ENCODE measurements at regions not wholly inside any gene's neighbourhood (a gene's known extent, or its start where the extent isn't known, plus 50 kb on each side); places are given as distances from the start of the nearest gene placed in this dataset.

GRCh38 chr18:67047334-67047733 is 443.4 kb upstream of the CDH19 start (continued):
- TF ChIP-seq CHD7 (IDR thresholded peaks at IDR 0.05; ENCODE audit: insufficient replicate concordance, low read length): no peak
- no peak for TF ChIP-seq RBBP5 (IDR thresholded peaks at IDR 0.05; ENCODE audit: borderline replicate concordance, low read depth, low read length)
- no peak for TF ChIP-seq TBP (IDR thresholded peaks at IDR 0.05; ENCODE audit: low read depth, low read length)
- no peak for TF ChIP-seq TAF1 (IDR thresholded peaks at IDR 0.05; ENCODE audit: low read depth, low read length)
- TF ChIP-seq POLR2AphosphoS5 (IDR thresholded peaks at IDR 0.05; ENCODE audit: low read depth, low read length): no peak
- no peak for TF ChIP-seq SIRT6 (IDR thresholded peaks at IDR 0.05; ENCODE audit: low read length)
- TF ChIP-seq EP300 (IDR thresholded peaks at IDR 0.05; ENCODE audit: borderline replicate concordance in 1 of 2, low read depth in 2 of 2, low read length in 2 of 2): no peak
- no peak for TF ChIP-seq KDM4A (IDR thresholded peaks at IDR 0.05; ENCODE audit: low read depth, low read length, severe bottlenecking)
- no peak for TF ChIP-seq KDM1A (IDR thresholded peaks at IDR 0.05; ENCODE audit: borderline replicate concordance, low read length)
- TF ChIP-seq NRF1 (IDR thresholded peaks at IDR 0.05; ENCODE audit: low read depth, low read length): no peak
- TF ChIP-seq, protein P1, sequence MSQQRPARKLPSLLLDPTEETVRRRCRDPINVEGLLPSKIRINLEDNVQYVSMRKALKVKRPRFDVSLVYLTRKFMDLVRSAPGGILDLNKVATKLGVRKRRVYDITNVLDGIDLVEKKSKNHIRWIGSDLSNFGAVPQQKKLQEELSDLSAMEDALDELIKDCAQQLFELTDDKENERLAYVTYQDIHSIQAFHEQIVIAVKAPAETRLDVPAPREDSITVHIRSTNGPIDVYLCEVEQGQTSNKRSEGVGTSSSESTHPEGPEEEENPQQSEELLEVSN (IDR thresholded peaks at IDR 0.05): no peak

Measured in H1 (cell line).